ENCODE measurements at regions not wholly inside any gene's neighbourhood (a gene's known extent, or its start where the extent isn't known, plus 50 kb on each side); places are given as distances from the start of the nearest gene placed in this dataset.
"Not testable (repeated sequence)": the region's sequence is repeated elsewhere in the genome, so short reads cannot be mapped to it uniquely, and the experiment has no call there.

- no peak for DNase-seq
Measured at GRCh38 chr2:14480906-14481305, 151.6 kb upstream of the LRATD1 start.

- no peak for DNase-seq
Measured at GRCh38 chr2:14492920-14493503, 139.5 kb upstream of the LRATD1 start.

- no peak for DNase-seq
Measured at GRCh38 chr2:14494759-14495158, 137.8 kb upstream of the LRATD1 start.

- DNase-seq = no peak
Measured at GRCh38 chr2:14501061-14501460, 131.5 kb upstream of the LRATD1 start.

GRCh38 chr2:14506955-14507354 is 125.6 kb upstream of the LRATD1 start:
- not testable (repeated sequence) for DNase-seq

GRCh38 chr2:14511541-14511940 is 121.0 kb upstream of the LRATD1 start:
- DNase-seq = no peak

- DNase-seq = no peak
Measured at GRCh38 chr2:14513903-14514302, 118.6 kb upstream of the LRATD1 start.

GRCh38 chr2:14516844-14517243 is 115.7 kb upstream of the LRATD1 start:
- no peak for DNase-seq

GRCh38 chr2:14517731-14518130 is 114.8 kb upstream of the LRATD1 start:
- DNase-seq = no peak

- DNase-seq = no peak
Measured at GRCh38 chr2:14520385-14520945, 112.1 kb upstream of the LRATD1 start.

- DNase-seq = no peak
Measured at GRCh38 chr2:14524041-14524802, 108.3 kb upstream of the LRATD1 start.

- DNase-seq = no peak
Measured at GRCh38 chr2:14524803-14525080, 107.8 kb upstream of the LRATD1 start.

GRCh38 chr2:14530506-14530905 is 102.0 kb upstream of the LRATD1 start:
- no peak for DNase-seq

GRCh38 chr2:14533131-14533757 is 99.3 kb upstream of the LRATD1 start:
- DNase-seq = no peak

GRCh38 chr2:14535156-14535555 is 97.4 kb upstream of the LRATD1 start:
- DNase-seq = no peak

GRCh38 chr2:14536976-14537375 is 95.5 kb upstream of the LRATD1 start:
- no peak for DNase-seq

GRCh38 chr2:14540015-14540414 is 92.5 kb upstream of the LRATD1 start:
- DNase-seq = no peak

- no peak for DNase-seq
Measured at GRCh38 chr2:14543284-14543683, 89.2 kb upstream of the LRATD1 start.

GRCh38 chr2:14544247-14544646 is 88.3 kb upstream of the LRATD1 start:
- DNase-seq = no peak

GRCh38 chr2:14547830-14548229 is 84.7 kb upstream of the LRATD1 start:
- no peak for DNase-seq

GRCh38 chr2:14550658-14551057 is 81.9 kb upstream of the LRATD1 start:
- DNase-seq = no peak

GRCh38 chr2:14551069-14551468 is 81.4 kb upstream of the LRATD1 start:
- no peak for DNase-seq

- no peak for DNase-seq
Measured at GRCh38 chr2:14552286-14552685, 80.2 kb upstream of the LRATD1 start.

- DNase-seq = no peak
Measured at GRCh38 chr2:14552818-14553217, 79.7 kb upstream of the LRATD1 start.

Data from effector CD4-positive, alpha-beta T cell (primary cell).